Endodermal cell (in vitro differentiated cells): ENCODE measurements at regions not wholly inside any gene's neighbourhood (a gene's known extent, or its start where the extent isn't known, plus 50 kb on each side); places are given as distances from the start of the nearest gene placed in this dataset.
A peak's percentile ranks its signal among the peaks of the same experiment; 100 is the strongest.

Source experiments
- DNase-seq: peaks from one replicate; pipeline ENCODE4 v3.0.0-alpha.2; 2017
- H3K27ac ChIP-seq: 2 replicates; pipeline ENCODE4 v1.5.1; 2013; ENCODE audit warnings: mild to moderate bottlenecking, low read depth, low read length, moderate library complexity
- H3K27me3 ChIP-seq: 2 replicates; pipeline ENCODE4 v1.6.1; 2013; ENCODE audit warnings: mild to moderate bottlenecking, low read length, moderate library complexity; ENCODE audit not compliant: insufficient read depth, control insufficient read depth, poor library complexity, severe bottlenecking
- H3K36me3 ChIP-seq: 2 replicates; pipeline ENCODE4 v1.7.0; 2013; ENCODE audit warnings: mild to moderate bottlenecking, low read length, moderate library complexity; ENCODE audit not compliant: control insufficient read depth, insufficient read depth
- H3K4me1 ChIP-seq: one replicate; pipeline ENCODE4 v1.7.0; 2013; ENCODE audit warnings: low read length; ENCODE audit not compliant: control insufficient read depth, insufficient read depth
- H3K4me3 ChIP-seq: 2 replicates; pipeline ENCODE4 v1.5.1; 2013; ENCODE audit warnings: mild to moderate bottlenecking, low read length, moderate library complexity
- H3K9ac ChIP-seq: 2 replicates; pipeline ENCODE4 v1.6.1; 2013; ENCODE audit warnings: mild to moderate bottlenecking, low read length, moderate library complexity; ENCODE audit not compliant: poor library complexity, severe bottlenecking; ENCODE audit errors: extremely low read depth
- H3K9me3 ChIP-seq: 2 replicates; pipeline ENCODE4 v1.6.1; 2013; ENCODE audit warnings: mild to moderate bottlenecking, low read length, moderate library complexity; ENCODE audit not compliant: control insufficient read depth
- H3K27ac Mint-ChIP-seq: 2 replicates; pipeline ENCODE4 v1.8.0; 2020; ENCODE audit warnings: mixed read lengths
- H3K27me3 Mint-ChIP-seq: 2 replicates; pipeline ENCODE4 v1.8.0; 2021; ENCODE audit warnings: mild to moderate bottlenecking, mixed read lengths; ENCODE audit not compliant: insufficient read depth
- H3K36me3 Mint-ChIP-seq: 2 replicates; pipeline ENCODE4 v1.8.0; 2020; ENCODE audit warnings: low read depth, mixed read lengths
- H3K4me1 Mint-ChIP-seq: 2 replicates; pipeline ENCODE4 v1.8.0; 2020; ENCODE audit warnings: mixed read lengths
- H3K4me3 Mint-ChIP-seq: 2 replicates; pipeline ENCODE4 v1.8.0; 2020; ENCODE audit warnings: mild to moderate bottlenecking, moderate library complexity, mixed read lengths
- H3K9me3 Mint-ChIP-seq: 2 replicates; pipeline ENCODE4 v1.8.0; 2020; ENCODE audit warnings: mild to moderate bottlenecking, mixed read lengths
- CTCF ChIP-seq: fragments of 200-600 bp; sonication (generic); conservative IDR thresholded peaks from 2 replicates; pipeline ENCODE4 v1.5.0; 2021; ENCODE audit warnings: antibody characterized with exemption, mild to moderate bottlenecking
- WGBS, 2 experiments: methylation state at CpG; one replicate each; pipeline versions ENCODE4 v1.1.5 to v1.1.7; 2013; ENCODE audit warnings: missing lambda C conversion rate in 2 of 2, mixed read lengths in 1 of 2; ENCODE audit not compliant: insufficient coverage in 1 of 2, insufficient read length in 1 of 2; 5-methylcytosine and 5-hydroxymethylcytosine counted together

- no peak for TF ChIP-seq CTCF
- Mint-ChIP-seq H3K27ac (no peak overlapping the region), H3K36me3 (no peaks in the 10 kb centered on the region), H3K4me1 (no peaks in the 10 kb centered on the region), H3K9me3 (no peaks in the 10 kb centered on the region), H3K4me3 (no peak overlapping the region), H3K27me3 (peaks cover 4% of the 10 kb centered on the region)
- Histone ChIP-seq H3K27ac (no peak overlapping the region), H3K9me3 (no peaks in the 10 kb centered on the region), H3K4me3 (no peak overlapping the region), H3K9ac (no peak overlapping the region), H3K27me3 (no peaks in the 10 kb centered on the region), H3K36me3 (no peaks in the 10 kb centered on the region), H3K4me1 (no peaks in the 10 kb centered on the region)
- DNase-seq = peak; percentile 7
- WGBS, 2 experiments = 91 to 98% methylated on average over 5 of the region's 5 CpGs
Observed at GRCh38 chr20:4304601-4305000, 55.5 kb upstream of the ADRA1D start.

DNA sequence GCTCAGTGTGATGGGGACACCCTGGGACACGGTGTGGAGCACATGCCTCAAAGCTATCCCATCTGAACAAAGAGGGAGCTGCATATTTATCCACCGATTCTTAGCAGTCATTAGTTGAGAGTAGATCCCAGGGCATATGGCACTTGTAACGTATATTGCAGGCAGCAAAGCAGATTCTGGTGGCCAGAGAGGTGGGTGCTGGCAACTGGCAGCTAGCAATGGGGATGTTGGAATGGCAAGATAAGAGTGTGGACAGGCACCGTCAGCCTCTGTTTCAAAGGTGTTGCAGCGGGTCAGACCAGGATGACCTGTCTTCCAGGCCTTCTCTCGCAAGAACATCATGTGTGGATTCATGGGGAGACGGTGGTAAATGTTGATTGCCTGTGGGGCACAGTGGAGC is 54.0 kb upstream of the ADRA1D start:
- Mint-ChIP-seq H3K27me3 (peaks cover 6% of the 10 kb centered on the region), H3K4me1 (no peaks in the 10 kb centered on the region), H3K27ac (no peak overlapping the region), H3K36me3 (no peaks in the 10 kb centered on the region), H3K9me3 (no peaks in the 10 kb centered on the region), H3K4me3 (no peak overlapping the region)
- no peaks in the 10 kb centered on the region for H3K27me3 ChIP-seq
- peak; percentile 36 for DNase-seq
- H3K9me3 ChIP-seq = no peaks in the 10 kb centered on the region
- no peaks in the 10 kb centered on the region for H3K4me1 ChIP-seq
- no peak overlapping the region for H3K4me3 ChIP-seq
- WGBS, 2 experiments = 89% methylated on average over 5 to 7 of the region's 7 CpGs
- no peak overlapping the region for H3K27ac ChIP-seq
- no peak for TF ChIP-seq CTCF
- H3K9ac ChIP-seq = no peak overlapping the region
- H3K36me3 ChIP-seq = no peaks in the 10 kb centered on the region

GRCh38 chr20:4300921-4301320 is 51.8 kb upstream of the ADRA1D start:
- peaks cover 8% of the 10 kb centered on the region for H3K27me3 Mint-ChIP-seq
- 93 to 100% methylated on average over 1 of the region's 1 CpG for WGBS, 2 experiments
- H3K4me3 Mint-ChIP-seq = no peak overlapping the region

More at GRCh38 chr20:4300921-4301320, 51.8 kb upstream of the ADRA1D start:
- Histone ChIP-seq H3K9ac (no peak overlapping the region), H3K27me3 (no peaks in the 10 kb centered on the region), H3K4me1 (no peaks in the 10 kb centered on the region), H3K36me3 (no peaks in the 10 kb centered on the region), H3K9me3 (no peaks in the 10 kb centered on the region), H3K27ac (no peak overlapping the region), H3K4me3 (no peak overlapping the region)
- no peaks in the 10 kb centered on the region for H3K36me3 Mint-ChIP-seq
- H3K4me1 Mint-ChIP-seq = no peaks in the 10 kb centered on the region
- H3K27ac Mint-ChIP-seq = no peak overlapping the region
- TF ChIP-seq CTCF = no peak
- peak; percentile 12 for DNase-seq
- H3K9me3 Mint-ChIP-seq = no peaks in the 10 kb centered on the region
